ENCODE measurements at regions not wholly inside any gene's neighbourhood (a gene's known extent, or its start where the extent isn't known, plus 50 kb on each side); places are given as distances from the start of the nearest gene placed in this dataset.

- H3K27ac ChIP-seq = no peak overlapping the region
- no peak for TF ChIP-seq CTCF (conservative IDR thresholded peaks at IDR 0.05)
Measured at GRCh38 chr1:47675047-47675675, 237.3 kb downstream of the FOXD2 start.

- no peak for TF ChIP-seq CTCF (conservative IDR thresholded peaks at IDR 0.05)
- H3K27ac ChIP-seq = no peak overlapping the region
Measured at GRCh38 chr1:47675721-47676120, 237.9 kb downstream of the FOXD2 start.

- TF ChIP-seq CTCF (conservative IDR thresholded peaks at IDR 0.05) = no peak
- H3K27ac ChIP-seq = no peak overlapping the region
Measured at GRCh38 chr1:47676311-47677054, 238.6 kb downstream of the FOXD2 start.

GRCh38 chr1:47677241-47677940 lies 239.5 kb downstream of the FOXD2 start:
- no peak overlapping the region for H3K27ac ChIP-seq
- TF ChIP-seq CTCF (conservative IDR thresholded peaks at IDR 0.05) = no peak

- TF ChIP-seq CTCF (conservative IDR thresholded peaks at IDR 0.05) = no peak
- no peak overlapping the region for H3K27ac ChIP-seq
Measured at GRCh38 chr1:47678464-47678980, 240.7 kb downstream of the FOXD2 start.

GRCh38 chr1:47679301-47679791 lies 241.5 kb downstream of the FOXD2 start:
- TF ChIP-seq CTCF (conservative IDR thresholded peaks at IDR 0.05) = no peak

GRCh38 chr1:47679826-47680225 lies 242.0 kb downstream of the FOXD2 start:
- H3K27ac ChIP-seq = no peak overlapping the region
- TF ChIP-seq CTCF (conservative IDR thresholded peaks at IDR 0.05) = no peak

More at GRCh38 chr1:47679301-47679791, 241.5 kb downstream of the FOXD2 start:
- no peak overlapping the region for H3K27ac ChIP-seq
